K562 (cell line): ENCODE measurements at regions not wholly inside any gene's neighbourhood (a gene's known extent, or its start where the extent isn't known, plus 50 kb on each side); places are given as distances from the start of the nearest gene placed in this dataset.

Experiments used
- ATAC-seq: fragments of 200-7000 bp; cut with Tn5 transposase; 3 replicates; pipeline ENCODE4 v1.9.1; 2020; ENCODE audit warnings: moderate library complexity
- BruUV-seq: library from RNA; stranded (reverse); fragments of 400-500 nt; replicated peaks from 2 replicates; lab custom pipeline; 2021; lab: Mats Ljungman, UMichigan
- CTCF ChIA-PET: fragments of 300-600 bp; formaldehyde crosslinking; extraction: SDS; loops from one replicate; lab custom pipeline; 2021; ENCODE audit warnings: low intra/inter-chr PET ratio; lab: Yijun Ruan, JAX
- POLR2A ChIA-PET: fragments of 300-600, 350-650 bp; sonication (Branson Sonifier 250); formaldehyde crosslinking; extraction: SDS; loops from one replicate; lab custom pipeline; 2021; ENCODE audit warnings: antibody characterized with exemption, inconsistent platforms; lab: Yijun Ruan, JAX
- DNase-seq, 4 experiments: peaks; one replicate each; pipeline versions ENCODE4 v3.0.0 to v3.0.0-alpha.2; 2011 to 2018; ENCODE audit warnings: low spot score in 3 of 4, mixed read lengths in 3 of 4; ENCODE audit errors: extremely low read depth in 1 of 4
- FAIRE-seq: peaks from 2 replicates; lab custom pipeline; 2011; peaks lifted over from hg19 to GRCh38; lab: Jason Lieb, UNC
- H2AFZ ChIP-seq: 2 replicates; pipeline ENCODE4 v1.6.0; 2011; ENCODE audit warnings: low read depth, low read length, control low read depth, inconsistent platforms
- H3K27ac ChIP-seq: fragments of 200-600 bp; 3 replicates; pipeline ENCODE4 v1.8.0; 2011; ENCODE audit warnings: low read depth, mild to moderate bottlenecking, control low read depth, inconsistent platforms, low read length, moderate library complexity, mixed read lengths; ENCODE audit errors: extremely low read depth
- H3K27me3 ChIP-seq, 2 experiments: fragments of 300-600 bp in 1 of 2; 2 replicates in 1 of 2; 3 replicates in 1 of 2; pipeline versions ENCODE4 v1.6.0 to v1.8.0; 2011; ENCODE audit warnings: inconsistent platforms in 2 of 2, low read length in 2 of 2, mild to moderate bottlenecking in 1 of 2, mixed read lengths in 1 of 2, moderate library complexity in 1 of 2; ENCODE audit not compliant: control insufficient read depth in 2 of 2, insufficient read depth in 2 of 2
- H3K36me3 ChIP-seq: fragments of 300-600 bp; 3 replicates; pipeline ENCODE4 v1.8.0; 2011; ENCODE audit warnings: mild to moderate bottlenecking, low read length, inconsistent platforms; ENCODE audit not compliant: control insufficient read depth, insufficient read depth
- H3K4me1 ChIP-seq, 2 experiments: fragments of 200-600 bp in 1 of 2; replicated peaks in 1 of 2; 2 replicates in 1 of 2; 3 replicates in 1 of 2; pipeline versions ENCODE4 v1.5.1 to v1.8.0; 2011; ENCODE audit warnings: inconsistent platforms in 2 of 2, low read length in 2 of 2, mild to moderate bottlenecking in 1 of 2, mixed read lengths in 1 of 2, moderate library complexity in 1 of 2; ENCODE audit not compliant: control insufficient read depth in 2 of 2, insufficient read depth in 2 of 2
- H3K4me2 ChIP-seq: 2 replicates; pipeline ENCODE4 v1.6.1; 2011; ENCODE audit warnings: low read length, control low read depth, inconsistent platforms, mixed read lengths; ENCODE audit not compliant: insufficient read depth
- H3K4me3 ChIP-seq: fragments of 200-600 bp; sonication (generic), shearing (Covaris generic); 2 replicates; pipeline ENCODE4 v1.5.1; 2016; ENCODE audit warnings: control low read depth, inconsistent platforms
- H3K79me2 ChIP-seq: fragments of 200-600 bp; 3 replicates; pipeline ENCODE4 v1.8.0; 2011; ENCODE audit warnings: low read length, inconsistent platforms; ENCODE audit not compliant: control insufficient read depth, insufficient read depth
- H3K9ac ChIP-seq, 2 experiments: 2 replicates each; pipeline versions ENCODE4 v1.6.0 to v1.6.1; 2011; ENCODE audit warnings: low read depth in 2 of 2, low read length in 2 of 2, control low read depth in 1 of 2, inconsistent platforms in 1 of 2, mild to moderate bottlenecking in 1 of 2, mixed read lengths in 1 of 2; ENCODE audit not compliant: insufficient read depth in 1 of 2
- H3K9me1 ChIP-seq: one replicate; pipeline ENCODE4 v1.6.0; 2011; ENCODE audit warnings: inconsistent platforms, mild to moderate bottlenecking, low read length, moderate library complexity; ENCODE audit not compliant: control insufficient read depth, insufficient read depth
- H3K9me3 ChIP-seq: replicated peaks from 2 replicates; pipeline ENCODE4 v1.5.1; 2011; ENCODE audit warnings: low read depth, low read length, inconsistent platforms; ENCODE audit not compliant: control insufficient read depth, insufficient read depth
- H4K20me1 ChIP-seq: replicated peaks from 2 replicates; pipeline ENCODE4 v1.6.1; 2011; ENCODE audit warnings: low read length, inconsistent platforms, mixed read lengths; ENCODE audit not compliant: control insufficient read depth, insufficient read depth
- ATF7 ChIP-seq: fragments of 450-650 bp; IDR thresholded peaks from 2 replicates; pipeline ENCODE4 v1.7.1; 2014; ENCODE audit warnings: mild to moderate bottlenecking, moderate library complexity
- CBFA2T3 ChIP-seq: fragments of 450-650 bp; IDR thresholded peaks from 2 replicates; pipeline ENCODE4 v1.6.1; 2017
- KDM1A ChIP-seq, 2 experiments: fragments of 450-650 bp; IDR thresholded peaks; 2 replicates each; pipeline ENCODE4 v1.6.1; 2016; ENCODE audit warnings: mild to moderate bottlenecking in 2 of 2
- KDM4B ChIP-seq, 2 experiments: fragments of 450-650 bp in 1 of 2; sonication (generic) in 1 of 2; IDR thresholded peaks; 2 replicates each; pipeline ENCODE4 v1.6.1; 2016 to 2017; ENCODE audit warnings: borderline replicate concordance in 2 of 2, antibody characterized with exemption in 1 of 2, low read depth in 1 of 2, mild to moderate bottlenecking in 1 of 2
- MTA2 ChIP-seq: fragments of 450-650 bp; IDR thresholded peaks from 2 replicates; pipeline ENCODE4 v1.6.1; 2016; ENCODE audit warnings: low read depth
- NFIC ChIP-seq: fragments of 450-650 bp; IDR thresholded peaks from 2 replicates; pipeline ENCODE4 v1.6.1; 2017; ENCODE audit warnings: mild to moderate bottlenecking, inconsistent platforms
- TFAM ChIP-seq: fragments of 250-450 bp; sonication (Bioruptor Pico); conservative IDR thresholded peaks from 2 replicates; pipeline ENCODE4 v1.5.0; 2021; ENCODE audit warnings: mild to moderate bottlenecking, moderate library complexity
- WGBS: fragments of 100-300 bp; shearing (Covaris generic); methylation state at CpG from one replicate; pipeline ENCODE4 v1.1.6; 2016; ENCODE audit warnings: low coverage, mixed read lengths; ENCODE audit not compliant: insufficient coverage; ENCODE audit errors: missing lambda C conversion rate; 5-methylcytosine and 5-hydroxymethylcytosine counted together
- in situ Hi-C: fragments of 300-500 bp; cut with MboI; formaldehyde crosslinking; loops from 4 replicates; pipeline ENCODE4 v1.15.0; 2018; ENCODE audit warnings: inconsistent platforms, mixed read lengths
- intact Hi-C: fragments of 100-400 bp; cut with micrococcal nuclease; formaldehyde crosslinking; loops from 2 replicates; pipeline ENCODE4 v1.14.2; 2022
- TF ChIP-seq, protein P1 (sequence below), 2 experiments: fragments of 150-350 bp in 1 of 2; IDR thresholded peaks; 2 replicates each; pipeline ENCODE4 v1.6.1; 2012 to 2016; ENCODE audit warnings: low read depth in 2 of 2, low read length in 2 of 2, mild to moderate bottlenecking in 1 of 2, moderate library complexity in 1 of 2

DNA sequence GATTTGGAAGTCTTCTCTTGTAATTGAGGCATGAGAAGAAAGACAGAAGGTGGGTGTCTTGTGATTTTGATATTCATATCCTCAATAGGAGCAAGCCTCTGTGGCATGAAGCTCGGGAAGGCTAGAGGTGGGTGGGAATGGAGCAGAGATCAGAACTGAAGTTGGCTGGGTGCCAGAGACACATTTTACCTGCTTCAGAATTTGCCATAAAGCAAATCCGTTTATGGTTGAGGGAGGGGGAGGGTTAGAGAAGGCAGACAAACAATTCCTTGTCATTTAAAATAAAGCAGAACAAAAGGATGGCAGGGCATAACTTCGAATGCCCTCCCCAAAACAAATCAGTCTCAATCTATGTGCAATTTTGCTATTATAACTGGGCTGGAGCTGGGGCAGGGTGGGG is 305.9 kb downstream of the KLF5 start:
- FAIRE-seq (no peak), ATAC-seq (no peak), DNase-seq (no peak)
- H3K4me3 ChIP-seq, result no peak overlapping the region
- no peaks in the 10 kb centered on the region for H3K36me3 ChIP-seq
- H4K20me1 ChIP-seq, result no peaks in the 10 kb centered on the region
- in situ Hi-C loops, result no loop called here
- intact Hi-C loops, result no loop called here
- POLR2A ChIA-PET, result no interaction called here
- WGBS, result 0% methylated on average over 3 of the region's 3 CpGs
- BruUV-seq, result no TSS peak
- H3K4me1 ChIP-seq, result no peaks in the 10 kb centered on the region
- H3K27me3 ChIP-seq, result no peaks in the 10 kb centered on the region
- H3K27ac ChIP-seq, result no peak overlapping the region
- TF ChIP-seq MTA2, result no peak
- TF ChIP-seq NFIC, result peak; percentile 74
- TF ChIP-seq KDM4B (IDR thresholded peaks at IDR 0.05; ENCODE audit: borderline replicate concordance in 2 of 2, low read depth in 1 of 2), result no peak
- TF ChIP-seq TFAM (CRISPR knock-in tag), result no peak
- H3K9me1 ChIP-seq, result no peaks in the 10 kb centered on the region
- H3K79me2 ChIP-seq, result no peaks in the 10 kb centered on the region
- H3K4me2 ChIP-seq, result no peak overlapping the region
- no peaks in the 10 kb centered on the region for H3K9me3 ChIP-seq
- no peak overlapping the region for H3K9ac ChIP-seq
- H2AFZ ChIP-seq, result no peak overlapping the region
- CTCF ChIA-PET, result no interaction called here

DNA sequence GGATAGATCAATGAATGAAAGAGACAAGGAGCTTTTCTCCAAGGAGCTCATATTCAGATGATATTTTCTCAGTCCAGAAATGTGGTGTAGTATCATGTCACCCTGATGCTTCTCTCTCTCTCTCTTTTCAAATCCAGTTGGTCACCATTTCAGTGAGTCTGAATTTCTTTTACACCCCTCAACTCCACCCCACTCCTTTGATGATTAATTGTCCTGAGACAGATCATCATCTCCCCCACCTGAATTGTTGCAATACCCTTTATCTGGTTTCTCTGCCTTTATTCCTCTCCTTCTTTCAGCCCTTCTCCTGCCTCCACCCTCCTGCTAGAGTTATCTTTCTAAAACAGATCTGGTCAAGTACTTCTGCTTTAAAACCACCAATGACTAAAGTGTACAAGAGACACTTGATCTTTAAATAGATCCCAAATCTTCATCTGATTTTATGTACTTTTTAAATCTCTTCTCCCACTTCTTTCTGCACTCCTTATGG is 299.8 kb downstream of the KLF5 start:
- Histone ChIP-seq H3K9me3 (no peaks in the 10 kb centered on the region), H4K20me1 (no peaks in the 10 kb centered on the region), H3K27me3 (no peaks in the 10 kb centered on the region), H3K79me2 (no peaks in the 10 kb centered on the region), H2AFZ (no peak overlapping the region), H3K9me1 (no peaks in the 10 kb centered on the region), H3K9ac (no peak overlapping the region), H3K4me2 (no peak overlapping the region), H3K4me1 (no peaks in the 10 kb centered on the region), H3K27ac (no peak overlapping the region), H3K36me3 (no peaks in the 10 kb centered on the region), H3K4me3 (no peak overlapping the region)
- TF ChIP-seq ATF7 (no peak), KDM1A (IDR thresholded peaks at IDR 0.05) (0 out of 4 replicates have a peak, but pooled peaks of 1 of the 2 experiments have one; percentile 25), CBFA2T3 (peak; percentile 24; the same call in 1 of the 2 replicates)
- TF ChIP-seq, protein P1, sequence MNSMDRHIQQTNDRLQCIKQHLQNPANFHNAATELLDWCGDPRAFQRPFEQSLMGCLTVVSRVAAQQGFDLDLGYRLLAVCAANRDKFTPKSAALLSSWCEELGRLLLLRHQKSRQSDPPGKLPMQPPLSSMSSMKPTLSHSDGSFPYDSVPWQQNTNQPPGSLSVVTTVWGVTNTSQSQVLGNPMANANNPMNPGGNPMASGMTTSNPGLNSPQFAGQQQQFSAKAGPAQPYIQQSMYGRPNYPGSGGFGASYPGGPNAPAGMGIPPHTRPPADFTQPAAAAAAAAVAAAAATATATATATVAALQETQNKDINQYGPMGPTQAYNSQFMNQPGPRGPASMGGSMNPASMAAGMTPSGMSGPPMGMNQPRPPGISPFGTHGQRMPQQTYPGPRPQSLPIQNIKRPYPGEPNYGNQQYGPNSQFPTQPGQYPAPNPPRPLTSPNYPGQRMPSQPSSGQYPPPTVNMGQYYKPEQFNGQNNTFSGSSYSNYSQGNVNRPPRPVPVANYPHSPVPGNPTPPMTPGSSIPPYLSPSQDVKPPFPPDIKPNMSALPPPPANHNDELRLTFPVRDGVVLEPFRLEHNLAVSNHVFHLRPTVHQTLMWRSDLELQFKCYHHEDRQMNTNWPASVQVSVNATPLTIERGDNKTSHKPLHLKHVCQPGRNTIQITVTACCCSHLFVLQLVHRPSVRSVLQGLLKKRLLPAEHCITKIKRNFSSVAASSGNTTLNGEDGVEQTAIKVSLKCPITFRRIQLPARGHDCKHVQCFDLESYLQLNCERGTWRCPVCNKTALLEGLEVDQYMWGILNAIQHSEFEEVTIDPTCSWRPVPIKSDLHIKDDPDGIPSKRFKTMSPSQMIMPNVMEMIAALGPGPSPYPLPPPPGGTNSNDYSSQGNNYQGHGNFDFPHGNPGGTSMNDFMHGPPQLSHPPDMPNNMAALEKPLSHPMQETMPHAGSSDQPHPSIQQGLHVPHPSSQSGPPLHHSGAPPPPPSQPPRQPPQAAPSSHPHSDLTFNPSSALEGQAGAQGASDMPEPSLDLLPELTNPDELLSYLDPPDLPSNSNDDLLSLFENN (IDR thresholded peaks at IDR 0.05; ENCODE audit: low read depth in 2 of 2, low read length in 2 of 2), result no peak
- no peak for DNase-seq
- ATAC-seq, result no peak
- ChIA-PET CTCF (no interaction called here), POLR2A (no interaction called here)
- BruUV-seq, result no TSS peak
- in situ Hi-C loops, result no loop called here
- FAIRE-seq, result no peak
- intact Hi-C loops, result no loop called here
